ENCODE measurements at regions not wholly inside any gene's neighbourhood (a gene's known extent, or its start where the extent isn't known, plus 50 kb on each side); places are given as distances from the start of the nearest gene placed in this dataset.

DNA sequence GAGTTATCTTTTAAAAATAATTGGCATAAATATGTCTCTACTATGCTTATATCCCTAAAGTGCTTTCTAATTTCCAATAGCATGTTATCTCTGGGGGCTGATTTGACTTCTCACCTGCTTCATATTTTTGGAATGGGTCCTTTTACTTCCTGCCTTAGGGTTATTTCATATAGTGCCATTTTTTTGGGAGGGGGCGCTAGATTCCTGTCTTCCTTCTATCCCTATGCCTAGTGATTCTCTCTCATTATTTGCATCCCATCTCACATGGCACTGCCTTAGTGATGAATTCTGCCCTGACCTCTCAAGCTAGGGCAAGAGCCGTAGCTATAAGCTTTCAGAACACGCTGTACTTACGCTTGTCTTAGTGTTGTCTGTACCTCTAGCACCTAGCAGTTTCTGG lies 150.3 kb upstream of the SLITRK3 start:
- DNase-seq (ENCODE audit: low spot score): no peak

DNA sequence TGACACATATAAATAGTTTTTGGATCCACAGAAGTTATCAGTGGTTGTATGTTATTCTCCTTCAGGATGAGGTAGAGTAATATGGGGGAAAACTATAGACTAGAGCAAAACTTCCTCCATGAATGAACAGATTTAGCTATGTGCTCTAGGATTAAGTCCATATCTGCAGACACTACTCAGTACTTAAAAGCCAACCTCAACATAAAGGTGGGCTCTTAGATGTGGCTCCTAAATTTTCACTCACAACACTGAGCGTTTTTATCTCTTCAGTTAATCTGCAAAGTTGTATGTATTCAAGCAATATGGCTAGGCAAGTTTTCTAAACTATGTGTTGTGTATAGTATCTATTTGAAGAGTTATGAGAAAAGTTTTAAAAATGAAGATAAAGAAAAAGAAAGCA lies 147.0 kb upstream of the SLITRK3 start:
- DNase-seq (ENCODE audit: low spot score): no peak

DNA sequence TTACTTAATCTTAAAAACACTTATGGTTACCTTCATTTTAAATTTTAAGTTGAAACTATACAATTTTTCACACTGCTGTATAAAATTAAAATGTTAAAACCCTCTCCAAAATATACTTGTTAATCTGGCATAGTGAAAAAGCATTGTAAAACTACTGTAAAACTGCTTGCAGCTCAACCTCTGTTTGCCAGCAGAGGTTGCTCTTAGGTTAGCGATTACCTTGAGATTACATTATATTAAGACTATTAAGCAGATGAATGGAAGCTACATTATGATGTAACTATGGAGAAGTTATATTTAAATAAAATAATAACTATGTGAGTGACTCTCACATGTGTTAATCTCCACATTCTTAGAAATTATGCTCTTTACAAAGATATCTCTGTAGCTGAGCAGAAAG lies 143.6 kb upstream of the SLITRK3 start:
- no peak for DNase-seq (ENCODE audit: low spot score)

DNA sequence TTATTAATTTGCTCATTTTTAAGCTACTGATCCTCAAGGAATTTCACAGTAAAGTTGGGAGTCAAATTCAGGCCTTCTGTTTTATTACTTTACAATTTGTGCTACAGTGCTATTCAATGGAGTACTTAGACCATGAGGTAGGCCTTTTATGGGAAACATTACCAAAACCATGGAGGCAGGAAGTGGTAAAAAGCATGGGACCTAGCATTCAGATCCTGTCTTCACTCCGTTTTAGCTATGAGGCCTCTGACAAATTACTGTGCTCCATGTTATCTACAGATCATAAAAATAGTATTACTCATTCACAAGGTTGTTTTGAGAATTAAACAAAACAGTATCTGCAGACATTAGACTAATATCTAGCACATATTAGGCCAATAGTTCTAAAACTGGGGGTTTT lies 140.6 kb upstream of the SLITRK3 start:
- DNase-seq (ENCODE audit: low spot score): no peak
